Activated T-cell treated with anti-CD3 and anti-CD28 coated beads for 1 hour (primary cell): ENCODE measurements at regions not wholly inside any gene's neighbourhood (a gene's known extent, or its start where the extent isn't known, plus 50 kb on each side); places are given as distances from the start of the nearest gene placed in this dataset.
"Not testable (repeated sequence)": the region's sequence is repeated elsewhere in the genome, so short reads cannot be mapped to it uniquely, and the experiment has no call there.

Experiments used
- DNase-seq: peaks from one replicate; pipeline ENCODE4 v3.0.0-alpha.2; 2020; ENCODE audit warnings: low read depth

DNA sequence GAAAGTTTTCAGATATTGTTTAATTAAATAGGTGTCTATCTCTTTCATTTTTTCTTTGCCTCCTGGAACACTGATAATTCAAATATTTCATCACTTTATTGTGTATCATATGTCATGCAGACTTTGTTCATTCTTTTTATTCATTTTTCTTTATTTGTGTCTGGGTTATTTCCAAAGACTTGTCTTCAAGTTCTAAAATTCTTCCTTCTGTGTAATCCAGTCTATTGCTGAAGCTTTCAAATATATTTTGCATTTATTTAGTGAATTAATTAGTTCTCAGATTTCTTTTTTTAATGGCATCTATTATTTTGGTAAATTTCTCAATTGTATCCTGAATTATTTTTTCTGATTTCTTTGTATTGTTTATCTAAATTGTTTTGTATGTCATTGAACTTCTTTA lies 70.1 kb downstream of the ZNF330 start:
- no peak for DNase-seq

GRCh38 chr4:141294306-141294705 lies 73.6 kb downstream of the ZNF330 start:
- no peak for DNase-seq

- DNase-seq: no peak
These were observed 80.5 kb downstream of the ZNF330 start for GRCh38 chr4:141301216-141301615.

GRCh38 chr4:141302924-141303323 lies 82.2 kb downstream of the ZNF330 start:
- DNase-seq: no peak

- DNase-seq: no peak
These were observed 83.7 kb downstream of the ZNF330 start for GRCh38 chr4:141304346-141304745.

DNA sequence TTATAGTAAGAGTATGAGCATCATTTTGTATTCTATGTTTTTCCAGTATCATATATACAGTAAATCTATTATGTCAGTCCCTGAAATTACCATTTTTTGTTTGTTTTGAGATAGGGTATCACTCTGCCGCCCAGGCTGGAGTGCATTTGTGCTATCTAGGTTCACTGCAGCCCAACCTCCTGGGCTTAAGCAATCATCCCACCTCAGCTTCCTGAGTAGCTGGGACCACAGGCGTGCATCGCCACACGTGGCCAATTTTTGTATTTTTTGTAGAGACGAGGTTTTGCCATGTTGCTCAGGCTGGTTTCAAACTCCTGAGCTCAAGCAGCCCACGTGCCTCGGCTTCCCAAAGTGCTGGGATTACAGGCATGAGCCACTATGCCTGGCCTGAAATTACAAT lies 85.6 kb downstream of the ZNF330 start:
- no peak for DNase-seq

DNA sequence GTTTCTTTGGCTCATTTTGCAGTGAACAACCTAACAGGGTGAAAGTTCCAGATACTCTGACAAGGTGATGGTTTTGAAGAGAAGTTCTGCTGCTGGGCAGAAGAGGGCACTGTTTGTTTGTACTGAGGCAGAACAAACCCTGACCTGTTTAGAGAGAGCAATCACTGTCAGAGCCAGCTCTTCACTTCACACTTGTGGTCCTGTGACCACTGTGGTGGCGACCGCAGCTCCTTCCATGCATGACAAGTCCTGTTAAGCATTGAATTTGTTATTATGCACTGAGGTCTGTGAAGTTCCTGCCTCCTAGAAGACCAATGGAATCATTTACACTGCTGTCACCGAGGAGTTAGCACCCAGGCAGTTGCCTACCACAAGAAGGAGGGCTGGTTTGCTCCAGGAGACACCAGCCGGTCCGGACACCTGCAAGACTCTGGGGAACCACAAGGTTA lies 86.6 kb downstream of the ZNF330 start:
- peak; percentile 14 for DNase-seq

DNA sequence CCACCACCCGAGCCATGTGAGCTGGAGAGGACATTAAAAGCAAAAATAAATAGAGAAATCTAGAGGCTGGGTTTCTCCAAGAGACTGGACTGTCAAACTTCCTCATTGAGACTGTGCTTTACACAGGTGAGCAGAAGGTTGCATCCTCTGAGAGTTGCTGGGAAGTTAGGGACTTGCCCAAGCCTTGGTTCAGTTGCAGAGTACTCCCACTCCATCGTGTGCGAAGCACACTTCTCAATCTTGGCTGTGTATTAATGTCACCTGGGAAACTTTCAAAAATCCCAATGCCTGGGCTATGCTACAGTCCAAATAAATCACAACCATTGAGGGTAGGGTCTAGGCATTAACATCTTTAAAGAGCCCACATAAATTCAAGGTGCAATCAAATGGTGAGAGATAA lies 89.2 kb downstream of the ZNF330 start:
- no peak for DNase-seq

- no peak for DNase-seq
These were observed 90.8 kb downstream of the ZNF330 start for GRCh38 chr4:141311246-141312204.

DNA sequence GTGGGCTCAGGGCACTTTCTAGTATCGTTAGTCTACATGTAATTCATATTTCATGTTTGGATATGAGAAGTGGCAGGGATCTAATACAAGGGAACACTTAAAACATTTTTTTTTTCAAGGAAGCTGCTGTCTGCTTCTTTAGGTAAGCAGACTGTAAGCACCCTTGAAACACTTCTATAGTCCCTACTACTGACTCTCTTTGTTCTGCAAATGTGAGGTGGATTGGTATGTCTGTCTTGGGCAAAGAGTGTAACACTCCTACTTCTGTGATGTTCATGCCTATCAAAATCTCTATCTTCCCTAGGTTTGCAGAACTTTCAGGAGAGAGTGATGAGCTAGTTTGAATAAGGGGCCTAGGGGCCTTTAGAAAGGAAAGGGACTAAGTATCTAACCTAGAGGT lies 93.9 kb downstream of the ZNF330 start:
- DNase-seq: no peak

DNA sequence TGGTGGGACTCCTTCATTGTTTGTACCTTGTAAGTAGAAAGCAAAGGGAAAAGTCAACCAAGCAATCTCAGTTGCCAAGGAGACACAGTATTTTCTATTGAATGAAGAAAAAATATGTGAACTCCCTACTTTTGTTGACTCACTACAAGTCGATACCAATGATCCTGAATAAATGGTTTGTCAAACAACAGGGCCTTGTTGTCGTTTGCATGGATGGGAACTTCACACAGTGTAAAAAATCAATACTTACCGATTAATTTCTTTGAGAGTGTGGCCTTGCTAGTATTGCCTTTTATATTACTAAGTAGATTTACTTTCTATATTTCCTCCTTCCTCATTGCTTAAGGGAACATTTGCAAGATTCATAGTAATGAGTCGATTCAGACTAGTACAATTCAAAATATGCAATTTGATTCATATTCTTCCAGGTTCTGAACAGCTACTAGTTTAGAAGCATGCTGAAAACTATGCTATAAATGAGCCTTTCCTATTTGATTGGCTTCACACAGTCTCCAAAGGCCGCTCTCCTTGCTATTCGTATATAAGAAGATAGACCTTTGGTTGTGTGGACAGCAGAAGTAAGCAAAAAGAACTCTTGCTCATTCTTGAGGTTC lies 108.0 kb downstream of the ZNF330 start:
- DNase-seq: no peak

- DNase-seq: no peak
These were observed 108.5 kb downstream of the ZNF330 start for GRCh38 chr4:141329174-141329569.

DNA sequence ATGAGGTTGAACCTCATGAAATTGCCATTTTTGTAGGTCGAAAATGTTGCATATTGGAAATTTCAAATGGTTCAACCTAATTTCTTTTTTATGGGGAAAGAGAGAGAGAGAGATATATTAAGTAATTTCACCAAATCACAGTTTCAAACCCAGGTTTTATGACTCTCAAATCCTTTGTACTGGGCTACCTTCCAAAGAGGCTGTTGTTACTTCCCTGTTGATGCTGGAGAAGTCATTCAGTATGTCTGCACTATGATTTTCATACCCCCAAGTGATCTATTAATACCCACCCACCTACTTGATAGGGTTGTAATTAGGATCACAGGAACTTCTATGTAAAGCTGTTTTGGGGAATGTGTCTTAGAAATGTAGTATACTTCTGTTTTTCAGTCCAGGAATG lies 109.9 kb downstream of the ZNF330 start:
- DNase-seq: no peak

GRCh38 chr4:141331534-141332358 lies 111.1 kb downstream of the ZNF330 start:
- DNase-seq: no peak

- not testable (repeated sequence) for DNase-seq
These were observed 111.9 kb downstream of the ZNF330 start for GRCh38 chr4:141332359-141333181.

- not testable (repeated sequence) for DNase-seq
These were observed 112.9 kb downstream of the ZNF330 start for GRCh38 chr4:141333456-141334230.

GRCh38 chr4:141335166-141335565 lies 114.5 kb downstream of the ZNF330 start:
- DNase-seq: no peak

DNA sequence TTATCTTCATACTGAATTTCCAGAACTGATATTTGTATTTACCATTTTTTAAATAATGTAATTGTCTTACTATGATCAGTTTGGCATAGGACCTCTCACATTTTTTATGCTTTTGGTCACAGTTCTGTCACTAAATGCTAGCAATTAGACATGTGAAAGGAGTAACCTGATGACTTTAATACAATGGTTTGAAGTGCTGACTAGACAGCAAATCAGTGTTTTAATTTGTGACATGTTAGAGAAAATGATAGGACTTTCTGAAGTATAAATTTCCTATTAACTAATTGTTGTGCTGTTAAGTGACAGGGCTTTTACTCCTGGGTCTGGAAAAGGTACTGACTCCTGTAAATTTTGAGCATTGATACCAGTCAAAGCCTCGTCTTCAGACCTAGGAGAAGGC lies 117.5 kb downstream of the ZNF330 start:
- DNase-seq: no peak

DNA sequence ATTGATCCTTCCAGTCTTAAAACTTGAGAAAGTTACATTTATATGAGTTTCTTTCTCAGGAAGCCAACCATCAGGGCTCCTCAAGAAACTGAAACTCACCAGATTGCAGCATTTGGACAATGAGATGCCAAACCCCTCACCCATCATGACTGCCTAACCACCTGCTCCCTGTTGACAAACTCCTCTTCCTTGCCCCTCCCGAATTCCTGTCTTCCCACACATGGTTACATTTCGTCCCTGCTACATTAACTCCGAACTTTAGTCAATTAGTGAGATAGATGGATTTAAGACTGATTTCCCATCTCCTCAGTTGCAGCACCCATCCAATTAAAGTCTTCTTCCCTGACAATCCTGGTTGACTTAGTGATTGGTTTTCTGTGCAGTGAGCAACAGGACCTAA lies 118.7 kb downstream of the ZNF330 start:
- no peak for DNase-seq

DNA sequence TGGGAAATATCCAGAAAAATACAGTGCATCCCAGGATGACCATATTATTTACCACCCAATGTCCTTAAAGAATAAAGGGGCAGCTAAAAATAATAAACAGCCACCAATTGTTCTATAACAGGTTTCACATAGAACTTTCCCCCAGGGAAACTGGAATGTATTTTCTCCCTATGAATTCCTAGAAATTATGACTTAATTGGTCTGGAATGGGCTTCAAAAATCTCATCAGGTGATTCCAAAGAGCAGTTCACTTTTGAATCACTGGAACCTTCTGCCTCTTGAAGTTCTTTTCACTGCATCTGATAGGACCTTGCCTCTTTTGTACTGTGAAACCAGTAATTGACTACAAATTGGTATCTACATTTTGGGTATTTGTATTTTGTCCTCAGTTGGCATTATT lies 119.3 kb downstream of the ZNF330 start:
- no peak for DNase-seq

DNA sequence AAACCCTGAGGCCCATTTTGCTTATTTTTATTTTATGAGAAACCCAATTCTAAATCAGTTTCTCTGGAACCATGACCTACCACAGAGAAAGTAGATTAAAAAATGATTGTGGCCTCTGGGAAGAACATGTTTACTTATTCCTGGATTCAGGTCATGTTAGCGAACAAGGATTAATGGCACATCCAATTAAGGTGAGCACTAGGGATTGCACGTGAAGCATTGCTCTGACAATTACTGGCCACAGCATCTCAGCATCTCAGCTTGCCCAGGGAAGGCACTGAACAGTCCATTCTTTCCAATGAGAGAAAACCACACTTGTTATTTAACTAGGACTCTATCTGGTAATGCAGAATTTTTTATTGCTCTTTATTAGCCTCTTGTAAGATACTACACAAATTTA lies 119.8 kb downstream of the ZNF330 start:
- no peak for DNase-seq
